H1 (cell line): ENCODE measurements at regions not wholly inside any gene's neighbourhood (a gene's known extent, or its start where the extent isn't known, plus 50 kb on each side); places are given as distances from the start of the nearest gene placed in this dataset.

Experiments used
- CTCF ChIA-PET: fragments of 300-600 bp; sonication (Branson Sonifier 250); formaldehyde crosslinking; loops from one replicate; lab custom pipeline; 2021; ENCODE audit not compliant: partially characterized antibody; lab: Charles Lee
- POLR2A ChIA-PET: fragments of 300-600 bp; sonication (Branson Sonifier 250); formaldehyde crosslinking; loops from one replicate; lab custom pipeline; 2021; ENCODE audit warnings: inconsistent platforms; ENCODE audit not compliant: partially characterized antibody; lab: Charles Lee
- DNase-seq, 2 experiments: peaks; one replicate each; pipeline versions ENCODE4 v3.0.0 to v3.0.0-alpha.2; 2010 to 2022; ENCODE audit warnings: low spot score in 2 of 2, low read depth in 1 of 2, mixed read lengths in 1 of 2
- FAIRE-seq: peaks from 2 replicates; lab custom pipeline; 2011; peaks lifted over from hg19 to GRCh38; lab: Jason Lieb, UNC
- H2AFZ ChIP-seq: 2 replicates; pipeline ENCODE4 v1.8.1; 2012; ENCODE audit warnings: low read length, inconsistent platforms
- H2AK5ac ChIP-seq: 2 replicates; pipeline ENCODE4 v1.6.1; 2013; ENCODE audit warnings: low read depth, low read length
- H2BK120ac ChIP-seq: replicated peaks from 2 replicates; pipeline ENCODE3; 2013; ENCODE audit warnings: low read depth, low read length, inconsistent platforms
- H2BK12ac ChIP-seq: 2 replicates; pipeline ENCODE4 v1.6.1; 2013; ENCODE audit warnings: low read depth, low read length
- H2BK15ac ChIP-seq: 2 replicates; pipeline ENCODE4 v1.6.1; 2013; ENCODE audit warnings: low read length
- H2BK20ac ChIP-seq: 2 replicates; pipeline ENCODE4 v1.6.1; 2013; ENCODE audit warnings: low read length
- H2BK5ac ChIP-seq: 2 replicates; pipeline ENCODE4 v1.6.1; 2013; ENCODE audit warnings: low read depth, low read length
- H3K14ac ChIP-seq: 2 replicates; pipeline ENCODE4 v1.6.1; 2013; ENCODE audit warnings: inconsistent platforms; ENCODE audit not compliant: insufficient read length
- H3K18ac ChIP-seq: 2 replicates; pipeline ENCODE4 v1.6.1; 2013; ENCODE audit warnings: low read length; ENCODE audit errors: extremely low read depth
- H3K23ac ChIP-seq: 2 replicates; pipeline ENCODE4 v1.6.1; 2013; ENCODE audit warnings: inconsistent platforms; ENCODE audit not compliant: insufficient read length
- H3K23me2 ChIP-seq: 2 replicates; pipeline ENCODE4 v1.6.1; 2013; ENCODE audit warnings: low read depth, low read length
- H3K27ac ChIP-seq: 2 replicates; pipeline ENCODE4 v1.6.1; 2011; ENCODE audit warnings: low read depth, low read length, inconsistent platforms
- H3K27me3 ChIP-seq, 4 experiments: replicated peaks in 1 of 4; 1 replicate in 1 of 4; 2 replicates in 3 of 4; pipeline versions ENCODE4 v1.6.1 to v1.8.1; 2011 to 2013; ENCODE audit warnings: low read length in 3 of 4, mild to moderate bottlenecking in 3 of 4, inconsistent platforms in 2 of 4, mixed read lengths in 2 of 4, moderate library complexity in 1 of 4; ENCODE audit not compliant: control insufficient read depth in 3 of 4, insufficient read depth in 3 of 4; ENCODE audit errors: extremely low read depth in 1 of 4
- H3K36me3 ChIP-seq, 4 experiments: 2 replicates each; pipeline versions ENCODE4 v1.6.1 to v1.8.1; 2011 to 2013; ENCODE audit warnings: mild to moderate bottlenecking in 4 of 4, low read length in 3 of 4, moderate library complexity in 2 of 4, control low read depth in 1 of 4, inconsistent platforms in 1 of 4; ENCODE audit not compliant: insufficient read depth in 4 of 4, control insufficient read depth in 2 of 4
- H3K4ac ChIP-seq: replicated peaks from 2 replicates; pipeline ENCODE3; 2013; ENCODE audit warnings: low read length, low read depth, mixed read lengths, inconsistent platforms; ENCODE audit not compliant: insufficient read length
- H3K4me1 ChIP-seq, 4 experiments: replicated peaks in 1 of 4; 1 replicate in 1 of 4; 2 replicates in 3 of 4; pipeline versions ENCODE4 v1.6.1 to v1.8.1; 2011 to 2013; ENCODE audit warnings: low read length in 3 of 4, inconsistent platforms in 2 of 4, mixed read lengths in 1 of 4; ENCODE audit not compliant: insufficient read depth in 4 of 4, control insufficient read depth in 3 of 4
- H3K4me2 ChIP-seq, 2 experiments: 2 replicates each; pipeline versions ENCODE4 v1.6.1 to v1.8.1; 2011 to 2013; ENCODE audit warnings: low read depth in 2 of 2, low read length in 2 of 2, control low read depth in 1 of 2, inconsistent platforms in 1 of 2, mild to moderate bottlenecking in 1 of 2; ENCODE audit not compliant: insufficient read depth in 1 of 2
- H3K4me3 ChIP-seq, 4 experiments: fragments of 200-600, 300-600 bp in 1 of 4; sonication (generic), shearing (Covaris generic), sonication (Bioruptor Twin) in 1 of 4; 2 replicates each; pipeline versions ENCODE4 v1.5.1 to v1.8.1; 2011 to 2016; ENCODE audit warnings: low read length in 4 of 4, low read depth in 3 of 4, control low read depth in 2 of 4, inconsistent platforms in 2 of 4, mild to moderate bottlenecking in 2 of 4, mixed read lengths in 1 of 4, moderate library complexity in 1 of 4; ENCODE audit not compliant: insufficient read depth in 2 of 4; ENCODE audit errors: extremely low read depth in 1 of 4
- H3K56ac ChIP-seq: replicated peaks from 2 replicates; pipeline ENCODE3; 2013; ENCODE audit warnings: low read depth, mild to moderate bottlenecking, mixed read lengths, low read length, inconsistent platforms; ENCODE audit not compliant: insufficient read length
- H3K79me1 ChIP-seq: 2 replicates; pipeline ENCODE4 v1.6.1; 2013; ENCODE audit warnings: low read depth, low read length, control low read depth
- H3K79me2 ChIP-seq, 2 experiments: 2 replicates each; pipeline versions ENCODE4 v1.6.1 to v1.8.1; 2012 to 2013; ENCODE audit warnings: low read length in 2 of 2, mild to moderate bottlenecking in 2 of 2, inconsistent platforms in 1 of 2; ENCODE audit not compliant: insufficient read depth in 2 of 2, control insufficient read depth in 1 of 2
- H3K9ac ChIP-seq, 4 experiments: replicated peaks in 1 of 4; 1 replicate in 1 of 4; 2 replicates in 3 of 4; pipeline versions ENCODE4 v1.6.1 to v1.8.1; 2011 to 2013; ENCODE audit warnings: low read depth in 3 of 4, low read length in 3 of 4, control low read depth in 2 of 4, mild to moderate bottlenecking in 2 of 4, moderate library complexity in 2 of 4, inconsistent platforms in 1 of 4; ENCODE audit errors: extremely low read depth in 1 of 4
- H3K9me3 ChIP-seq, 2 experiments: 2 replicates each; pipeline versions ENCODE4 v1.6.1 to v1.8.1; 2012 to 2013; ENCODE audit warnings: mild to moderate bottlenecking in 2 of 2, moderate library complexity in 2 of 2, control low read depth in 1 of 2, inconsistent platforms in 1 of 2, low read depth in 1 of 2, low read length in 1 of 2, mixed read lengths in 1 of 2; ENCODE audit not compliant: insufficient read depth in 2 of 2
- H4K20me1 ChIP-seq, 2 experiments: replicated peaks in 1 of 2; 2 replicates each; pipeline versions ENCODE3 to v1.8.1; 2011 to 2013; ENCODE audit warnings: inconsistent platforms in 2 of 2, low read length in 2 of 2, mild to moderate bottlenecking in 1 of 2; ENCODE audit not compliant: insufficient read depth in 2 of 2, control insufficient read depth in 1 of 2
- H4K5ac ChIP-seq: 2 replicates; pipeline ENCODE4 v1.6.1; 2013; ENCODE audit warnings: low read length, low read depth, mixed read lengths, inconsistent platforms; ENCODE audit not compliant: insufficient read length
- H4K8ac ChIP-seq: 2 replicates; pipeline ENCODE4 v1.8.0; 2013; ENCODE audit warnings: mild to moderate bottlenecking, moderate library complexity, low read length, inconsistent platforms; ENCODE audit not compliant: insufficient read depth; ENCODE audit errors: extremely low read depth
- H4K91ac ChIP-seq: replicated peaks from 2 replicates; pipeline ENCODE3; 2013; ENCODE audit warnings: low read length, mixed read lengths, inconsistent platforms; ENCODE audit not compliant: insufficient read length
- ASH2L ChIP-seq: fragments of 200-600, 300-600 bp; sonication (generic); IDR thresholded peaks from one replicate; pipeline ENCODE4 v1.7.1; 2017; ENCODE audit warnings: low read length
- BRCA1 ChIP-seq: IDR thresholded peaks from 2 replicates; pipeline ENCODE4 v1.6.1; 2012; ENCODE audit warnings: low read depth, low read length, improper control_type of control experiment
- POU5F1 ChIP-seq: IDR thresholded peaks from 2 replicates; pipeline ENCODE4 v1.6.1; 2011; ENCODE audit warnings: low read depth, mild to moderate bottlenecking, low read length, moderate library complexity
- RAD21 ChIP-seq, 2 experiments: IDR thresholded peaks in 1 of 2; conservative IDR thresholded peaks in 1 of 2; 2 replicates each; pipeline ENCODE4 v1.6.1; 2011; ENCODE audit warnings: low read depth in 2 of 2, low read length in 2 of 2, improper control_type of control experiment in 1 of 2, inconsistent platforms in 1 of 2, mild to moderate bottlenecking in 1 of 2, moderate library complexity in 1 of 2
- WGBS, 2 experiments: shearing (Covaris generic) in 1 of 2; methylation state at CpG; one replicate each; pipeline versions ENCODE4 v1.1.6 to v1.1.7; 2013 to 2015; ENCODE audit warnings: low lambda C conversion rate in 2 of 2, mixed read lengths in 2 of 2, inconsistent platforms in 1 of 2, low coverage in 1 of 2, missing lambda C conversion rate in 1 of 2; ENCODE audit not compliant: insufficient replicate concordance in 2 of 2, insufficient coverage in 1 of 2, insufficient read length in 1 of 2; ENCODE audit errors: extremely low coverage in 1 of 2, missing lambda C conversion rate in 1 of 2; 5-methylcytosine and 5-hydroxymethylcytosine counted together
- TF ChIP-seq, protein P1 (sequence below): IDR thresholded peaks from 2 replicates; pipeline ENCODE4 v1.6.1; 2012; ENCODE audit warnings: inconsistent platforms
- TF ChIP-seq, protein P2 (sequence below): IDR thresholded peaks from 2 replicates; pipeline ENCODE4 v1.6.1; 2011; ENCODE audit warnings: low read length, improper control_type of control experiment

DNA sequence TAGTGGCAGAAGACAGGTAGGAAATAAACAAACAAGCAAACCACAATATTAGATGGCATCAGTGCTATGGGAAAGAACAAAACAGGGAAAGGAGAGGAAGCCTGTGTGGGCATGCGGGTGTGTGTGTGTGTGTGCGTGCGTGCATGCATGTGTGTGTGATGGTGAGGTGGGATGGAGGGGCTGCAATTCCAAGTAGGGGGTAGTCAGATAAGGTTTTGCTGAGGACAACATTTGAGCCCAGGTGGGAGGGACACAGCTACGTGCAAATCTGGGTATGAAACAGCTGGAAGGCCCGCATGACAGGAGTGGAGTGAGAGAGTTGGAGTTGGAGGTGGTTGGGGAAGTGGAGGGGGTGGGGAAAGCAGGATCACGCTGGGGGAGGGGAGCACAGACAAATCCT lies 121.0 kb upstream of the PARD3 start:
- H3K4me3 ChIP-seq: no peak overlapping the region
- H3K79me2 ChIP-seq: no peaks in the 10 kb centered on the region
- H4K5ac ChIP-seq: no peak overlapping the region
- H4K8ac ChIP-seq: no peak overlapping the region
- H2BK5ac ChIP-seq: peak overlapping the region; percentile 66
- no peak overlapping the region for H3K23ac ChIP-seq
- CTCF ChIA-PET: interaction anchor here (0.7 to 1.0 kb wide), 3 partner anchors 18 to 468 kb away, joined by 3 read pairs; no protein-coding TSS in a partner anchor
- H2AK5ac ChIP-seq: no peak overlapping the region
- H3K18ac ChIP-seq: no peak overlapping the region; the same call in 1 of the 2 replicates
- no peaks in the 10 kb centered on the region for H3K27me3 ChIP-seq
- H3K36me3 ChIP-seq: no peaks in the 10 kb centered on the region
- H3K9ac ChIP-seq: no peak overlapping the region
- 86% methylated on average over 5 of the region's 6 CpGs; no CpG with 5 or more reads in 1 of the 2 experiments for WGBS, 2 experiments
- H3K56ac ChIP-seq: peak overlapping the region; percentile 57
- H2BK15ac ChIP-seq: peak overlapping the region; percentile 5; the same call in 1 of the 2 replicates
- FAIRE-seq (no peak), DNase-seq (no peak)
- H3K4ac ChIP-seq: peak overlapping the region; percentile 93
- no peak overlapping the region; the same call in 1 of the 2 replicates for H3K27ac ChIP-seq
- POLR2A ChIA-PET: no interaction called here
- peak overlapping the region; percentile 72; the same call in 1 of the 2 replicates for H2BK20ac ChIP-seq
- TF ChIP-seq ASH2L (no peak), POU5F1 (no peak), BRCA1 (no peak), RAD21 (IDR thresholded peaks at IDR 0.05 in 1 of 2, conservative IDR thresholded peaks at IDR 0.05 in 1 of 2; ENCODE audit: low read depth in 2 of 2, low read length in 2 of 2) (no peak)
- TF ChIP-seq, protein P1, sequence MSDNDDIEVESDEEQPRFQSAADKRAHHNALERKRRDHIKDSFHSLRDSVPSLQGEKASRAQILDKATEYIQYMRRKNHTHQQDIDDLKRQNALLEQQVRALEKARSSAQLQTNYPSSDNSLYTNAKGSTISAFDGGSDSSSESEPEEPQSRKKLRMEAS: no peak
- TF ChIP-seq, protein P2, sequence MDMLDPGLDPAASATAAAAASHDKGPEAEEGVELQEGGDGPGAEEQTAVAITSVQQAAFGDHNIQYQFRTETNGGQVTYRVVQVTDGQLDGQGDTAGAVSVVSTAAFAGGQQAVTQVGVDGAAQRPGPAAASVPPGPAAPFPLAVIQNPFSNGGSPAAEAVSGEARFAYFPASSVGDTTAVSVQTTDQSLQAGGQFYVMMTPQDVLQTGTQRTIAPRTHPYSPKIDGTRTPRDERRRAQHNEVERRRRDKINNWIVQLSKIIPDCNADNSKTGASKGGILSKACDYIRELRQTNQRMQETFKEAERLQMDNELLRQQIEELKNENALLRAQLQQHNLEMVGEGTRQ: no peak
- no peak overlapping the region; a peak in 1 of 4 replicates for H3K4me2 ChIP-seq
- no peaks in the 10 kb centered on the region for H3K79me1 ChIP-seq
- H2AFZ ChIP-seq: peak overlapping the region; percentile 65; the same call in 1 of the 2 replicates
- H3K14ac ChIP-seq: no peak overlapping the region
- H4K91ac ChIP-seq: peak overlapping the region; percentile 91
- H2BK12ac ChIP-seq: peak overlapping the region; percentile 68; the same call in 1 of the 2 replicates
- no peaks in the 10 kb centered on the region for H3K9me3 ChIP-seq
- no peaks in the 10 kb centered on the region; the same call in 1 of the 2 replicates for H3K23me2 ChIP-seq
- H4K20me1 ChIP-seq: no peaks in the 10 kb centered on the region
- H3K4me1 ChIP-seq: no peaks in the 10 kb centered on the region; a peak in 2 of 7 replicates
- H2BK120ac ChIP-seq: peak overlapping the region; percentile 10
